ENCODE measurements at regions not wholly inside any gene's neighbourhood (a gene's known extent, or its start where the extent isn't known, plus 50 kb on each side); places are given as distances from the start of the nearest gene placed in this dataset.

DNA sequence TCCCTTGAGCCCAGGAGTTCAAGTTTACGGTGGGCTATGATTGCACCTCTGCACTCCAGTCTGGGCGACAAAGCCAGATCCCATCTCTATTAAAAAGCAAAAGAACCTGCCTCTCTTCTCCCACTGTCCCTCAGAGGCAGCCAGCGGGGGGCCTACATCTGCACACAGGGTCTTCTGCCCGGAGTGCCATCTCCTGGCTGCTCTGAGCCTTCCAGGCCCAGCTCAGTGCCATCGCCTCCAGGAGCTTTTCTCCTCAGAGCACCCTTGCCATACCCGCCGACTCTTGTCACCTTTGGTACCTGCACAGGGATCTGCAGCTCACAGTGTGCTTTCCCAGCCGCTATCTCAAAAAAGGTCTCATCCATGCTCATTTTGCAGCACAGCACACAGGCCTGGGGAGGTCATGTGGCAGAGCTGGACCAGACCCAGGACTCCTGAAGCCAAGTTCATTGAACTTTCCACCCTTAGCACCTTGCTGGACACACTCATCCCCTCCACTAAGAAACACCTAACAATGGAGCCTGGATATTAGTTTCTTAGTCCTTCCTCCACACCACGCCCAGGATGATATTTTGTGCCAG lies 186.3 kb downstream of the HAUS1 start:
- POLR2A ChIA-PET = no interaction called here
- no peaks in the 10 kb centered on the region for H3K36me3 Mint-ChIP-seq (ENCODE audit: insufficient read depth, unreplicated experiment)
- no peaks in the 10 kb centered on the region for H3K4me1 Mint-ChIP-seq (ENCODE audit: low read depth, unreplicated experiment)
- H3K9me3 ChIP-seq = no peaks in the 10 kb centered on the region
- CTCF ChIA-PET = no interaction called here
- no peak overlapping the region for H3K4me3 ChIP-seq (ENCODE audit: low read depth, low read length)
- TF ChIP-seq, protein P1, sequence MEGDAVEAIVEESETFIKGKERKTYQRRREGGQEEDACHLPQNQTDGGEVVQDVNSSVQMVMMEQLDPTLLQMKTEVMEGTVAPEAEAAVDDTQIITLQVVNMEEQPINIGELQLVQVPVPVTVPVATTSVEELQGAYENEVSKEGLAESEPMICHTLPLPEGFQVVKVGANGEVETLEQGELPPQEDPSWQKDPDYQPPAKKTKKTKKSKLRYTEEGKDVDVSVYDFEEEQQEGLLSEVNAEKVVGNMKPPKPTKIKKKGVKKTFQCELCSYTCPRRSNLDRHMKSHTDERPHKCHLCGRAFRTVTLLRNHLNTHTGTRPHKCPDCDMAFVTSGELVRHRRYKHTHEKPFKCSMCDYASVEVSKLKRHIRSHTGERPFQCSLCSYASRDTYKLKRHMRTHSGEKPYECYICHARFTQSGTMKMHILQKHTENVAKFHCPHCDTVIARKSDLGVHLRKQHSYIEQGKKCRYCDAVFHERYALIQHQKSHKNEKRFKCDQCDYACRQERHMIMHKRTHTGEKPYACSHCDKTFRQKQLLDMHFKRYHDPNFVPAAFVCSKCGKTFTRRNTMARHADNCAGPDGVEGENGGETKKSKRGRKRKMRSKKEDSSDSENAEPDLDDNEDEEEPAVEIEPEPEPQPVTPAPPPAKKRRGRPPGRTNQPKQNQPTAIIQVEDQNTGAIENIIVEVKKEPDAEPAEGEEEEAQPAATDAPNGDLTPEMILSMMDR (IDR thresholded peaks at IDR 0.05; ENCODE audit: insufficient read depth in 1 of 2, low read depth in 1 of 2, low read length in 1 of 2, severe bottlenecking in 1 of 2, unreplicated experiment in 1 of 2) = no peak
- DNase-seq = no peak
- intact Hi-C loops (cut with micrococcal nuclease; ENCODE audit: unreplicated experiment) = no loop called here
- BruUV-seq (replicated peaks) = no TSS peak
- H3K4me3 Mint-ChIP-seq (ENCODE audit: unreplicated experiment) = no peak overlapping the region
- no peaks in the 10 kb centered on the region for H3K36me3 ChIP-seq (ENCODE audit: control insufficient read depth, insufficient read depth, low read length)
- H3K9me3 Mint-ChIP-seq (ENCODE audit: unreplicated experiment) = no peaks in the 10 kb centered on the region
- H3K4me1 ChIP-seq = no peaks in the 10 kb centered on the region
- no peaks in the 10 kb centered on the region for H3K27me3 ChIP-seq (replicated peaks; ENCODE audit: control insufficient read depth, insufficient read depth, low read length)
- H3K27ac Mint-ChIP-seq (ENCODE audit: unreplicated experiment) = no peak overlapping the region
- H3K27me3 Mint-ChIP-seq (ENCODE audit: insufficient read depth, unreplicated experiment) = no peaks in the 10 kb centered on the region

DNA sequence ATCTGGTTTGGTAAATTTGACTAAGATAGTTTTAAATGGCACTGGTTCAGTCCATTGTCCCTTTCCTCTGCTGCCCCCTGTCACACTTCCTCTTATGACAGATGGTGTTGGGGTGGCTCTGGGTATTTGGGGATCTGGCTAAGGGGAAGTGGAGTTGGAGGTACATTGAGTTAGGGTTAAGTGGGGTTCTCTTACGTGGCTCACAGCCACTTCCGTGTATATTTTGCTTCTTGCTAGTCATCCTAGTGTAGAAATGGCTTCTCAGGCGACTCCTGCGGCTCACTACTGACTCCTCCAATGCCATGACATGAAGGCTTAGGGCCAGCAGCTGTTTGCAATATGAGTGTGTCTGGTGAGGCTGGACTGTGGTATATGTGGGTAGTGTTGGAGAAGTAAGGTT lies 187.0 kb downstream of the HAUS1 start:
- ChIA-PET CTCF (no interaction called here), POLR2A (no interaction called here)
- no peaks in the 10 kb centered on the region for H3K4me1 Mint-ChIP-seq (ENCODE audit: low read depth, unreplicated experiment)
- no peak overlapping the region for H3K27ac Mint-ChIP-seq (ENCODE audit: unreplicated experiment)
- intact Hi-C loops (cut with micrococcal nuclease; ENCODE audit: unreplicated experiment) = no loop called here
- no peaks in the 10 kb centered on the region for H3K4me1 ChIP-seq
- no peaks in the 10 kb centered on the region for H3K27me3 Mint-ChIP-seq (ENCODE audit: insufficient read depth, unreplicated experiment)
- H3K4me3 ChIP-seq (ENCODE audit: low read depth, low read length) = no peak overlapping the region
- TF ChIP-seq, protein P1 (IDR thresholded peaks at IDR 0.05; ENCODE audit: insufficient read depth in 1 of 2, low read depth in 1 of 2, low read length in 1 of 2, severe bottlenecking in 1 of 2, unreplicated experiment in 1 of 2) = no peak
- no peaks in the 10 kb centered on the region for H3K27me3 ChIP-seq (replicated peaks; ENCODE audit: control insufficient read depth, insufficient read depth, low read length)
- no peaks in the 10 kb centered on the region for H3K36me3 ChIP-seq (ENCODE audit: control insufficient read depth, insufficient read depth, low read length)
- no TSS peak for BruUV-seq (replicated peaks)
- no peak for DNase-seq
- H3K36me3 Mint-ChIP-seq (ENCODE audit: insufficient read depth, unreplicated experiment) = no peaks in the 10 kb centered on the region
- no peaks in the 10 kb centered on the region for H3K9me3 ChIP-seq
- H3K9me3 Mint-ChIP-seq (ENCODE audit: unreplicated experiment) = no peaks in the 10 kb centered on the region
- H3K4me3 Mint-ChIP-seq (ENCODE audit: unreplicated experiment) = no peak overlapping the region

DNA sequence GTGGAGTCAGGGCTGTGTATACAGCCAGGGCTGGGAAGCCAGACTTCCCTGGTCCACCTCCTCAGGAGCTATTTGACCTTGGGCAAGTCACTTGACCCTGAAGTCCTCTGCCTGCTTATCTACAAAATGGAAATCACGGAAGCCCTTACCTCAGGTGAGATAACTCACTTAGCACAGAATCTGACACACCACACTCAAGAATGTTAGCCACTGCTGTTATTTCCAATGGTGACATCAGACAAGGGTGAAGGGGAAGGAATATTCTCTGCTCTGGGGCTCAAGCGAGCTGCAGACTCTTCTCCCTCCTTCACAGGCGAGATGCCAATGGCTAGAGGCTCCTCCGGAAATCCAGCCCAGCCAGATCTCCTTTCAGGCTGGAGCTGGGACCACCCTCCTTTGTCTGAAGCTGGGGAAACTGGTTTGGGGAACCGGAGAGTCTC lies 189.6 kb downstream of the HAUS1 start:
- Mint-ChIP-seq H3K36me3 (ENCODE audit: insufficient read depth, unreplicated experiment) (no peaks in the 10 kb centered on the region), H3K4me3 (ENCODE audit: unreplicated experiment) (no peak overlapping the region), H3K9me3 (ENCODE audit: unreplicated experiment) (no peaks in the 10 kb centered on the region), H3K27ac (ENCODE audit: unreplicated experiment) (no peak overlapping the region), H3K4me1 (ENCODE audit: low read depth, unreplicated experiment) (no peaks in the 10 kb centered on the region), H3K27me3 (ENCODE audit: insufficient read depth, unreplicated experiment) (peaks cover 2% of the 10 kb centered on the region)
- intact Hi-C loops (cut with micrococcal nuclease; ENCODE audit: unreplicated experiment) = no loop called here
- Histone ChIP-seq H3K9me3 (no peaks in the 10 kb centered on the region), H3K4me3 (ENCODE audit: low read depth, low read length) (no peak overlapping the region), H3K36me3 (ENCODE audit: control insufficient read depth, insufficient read depth, low read length) (no peaks in the 10 kb centered on the region), H3K4me1 (no peaks in the 10 kb centered on the region), H3K27me3 (replicated peaks; ENCODE audit: control insufficient read depth, insufficient read depth, low read length) (no peaks in the 10 kb centered on the region)
- BruUV-seq (replicated peaks) = no TSS peak
- CTCF ChIA-PET = no interaction called here
- peak in 1 of 2 experiments; percentile 15 for DNase-seq
- POLR2A ChIA-PET = no interaction called here
- TF ChIP-seq, protein P1 (IDR thresholded peaks at IDR 0.05; ENCODE audit: insufficient read depth in 1 of 2, low read depth in 1 of 2, low read length in 1 of 2, severe bottlenecking in 1 of 2, unreplicated experiment in 1 of 2) = no peak

Measured in Caco-2 (cell line).